ENCODE measurements at regions not wholly inside any gene's neighbourhood (a gene's known extent, or its start where the extent isn't known, plus 50 kb on each side); places are given as distances from the start of the nearest gene placed in this dataset.

- no peak for DNase-seq
Observed at GRCh38 chr6:14804001-14804784, 441.7 kb upstream of the JARID2 start.

GRCh38 chr6:14804785-14805210 lies 441.1 kb upstream of the JARID2 start:
- no peak for DNase-seq

- no peak for DNase-seq
Observed at GRCh38 chr6:14806101-14806500, 439.8 kb upstream of the JARID2 start.

GRCh38 chr6:14807130-14807529 lies 438.7 kb upstream of the JARID2 start:
- no peak for DNase-seq

- DNase-seq = no peak
Observed at GRCh38 chr6:14807971-14808370, 437.9 kb upstream of the JARID2 start.

- DNase-seq = no peak
Observed at GRCh38 chr6:14810021-14810420, 435.8 kb upstream of the JARID2 start.

GRCh38 chr6:14811775-14812428 lies 434.0 kb upstream of the JARID2 start:
- no peak for DNase-seq

GRCh38 chr6:14814016-14814415 lies 431.9 kb upstream of the JARID2 start:
- DNase-seq = no peak

- DNase-seq = no peak
Observed at GRCh38 chr6:14816116-14816859, 429.6 kb upstream of the JARID2 start.

GRCh38 chr6:14817074-14817473 lies 428.8 kb upstream of the JARID2 start:
- DNase-seq = no peak

- DNase-seq = no peak
Observed at GRCh38 chr6:14818422-14818884, 427.4 kb upstream of the JARID2 start.

- DNase-seq = no peak
Observed at GRCh38 chr6:14819001-14819400, 426.9 kb upstream of the JARID2 start.

- DNase-seq = no peak
Observed at GRCh38 chr6:14819840-14820420, 425.9 kb upstream of the JARID2 start.

GRCh38 chr6:14822012-14822553 lies 423.8 kb upstream of the JARID2 start:
- no peak for DNase-seq

- DNase-seq = no peak
Observed at GRCh38 chr6:14822679-14823078, 423.2 kb upstream of the JARID2 start.

GRCh38 chr6:14824060-14824459 lies 421.8 kb upstream of the JARID2 start:
- no peak for DNase-seq

- DNase-seq = no peak
Observed at GRCh38 chr6:14824484-14825275, 421.2 kb upstream of the JARID2 start.

- no peak for DNase-seq
Observed at GRCh38 chr6:14826456-14826855, 419.4 kb upstream of the JARID2 start.

GRCh38 chr6:14827354-14827753 lies 418.5 kb upstream of the JARID2 start:
- no peak for DNase-seq

GRCh38 chr6:14828201-14828611 lies 417.7 kb upstream of the JARID2 start:
- DNase-seq = no peak

GRCh38 chr6:14831070-14831469 lies 414.8 kb upstream of the JARID2 start:
- DNase-seq = no peak

- no peak for DNase-seq
Observed at GRCh38 chr6:14831937-14832336, 413.9 kb upstream of the JARID2 start.

Measured in CD4-positive, alpha-beta T cell treated with Interleukin-15 for 1 hour (primary cell).